Esophagus muscularis mucosa (tissue), 4 donors: ENCODE measurements at regions not wholly inside any gene's neighbourhood (a gene's known extent, or its start where the extent isn't known, plus 50 kb on each side); places are given as distances from the start of the nearest gene placed in this dataset.
"Not testable (repeated sequence)": the region's sequence is repeated elsewhere in the genome, so short reads cannot be mapped to it uniquely, and the experiment has no call there.

Experiments used
- DNase-seq: peaks from one replicate; pipeline ENCODE4 v3.0.0-alpha.2; 2017; ENCODE audit errors: extremely low spot score
- H3K27ac ChIP-seq, 4 donors: fragments of 200-600 bp; sonication (generic); replicated peaks in 1 of 4; 1 replicate in 3 of 4; 2 replicates in 1 of 4; pipeline ENCODE4 v1.5.1; 2016 to 2019; ENCODE audit warnings: mild to moderate bottlenecking in 1 of 4
- H3K27me3 ChIP-seq, 4 donors: fragments of 200-600 bp; sonication (generic); one replicate each; pipeline versions ENCODE4 v1.5.1 to v1.6.0; 2016 to 2019
- H3K36me3 ChIP-seq, 4 donors: fragments of 200-600 bp; sonication (generic); one replicate each; pipeline ENCODE4 v1.5.1; 2016 to 2019
- H3K4me1 ChIP-seq, 4 donors: fragments of 200-600 bp; sonication (generic); one replicate each; pipeline ENCODE4 v1.5.1; 2016 to 2019
- H3K4me3 ChIP-seq, 4 donors: fragments of 200-600 bp; sonication (generic); 1 replicate in 2 of 4; 2 replicates in 2 of 4; pipeline ENCODE4 v1.5.1; 2016 to 2019; ENCODE audit warnings: mild to moderate bottlenecking in 4 of 4, moderate library complexity in 1 of 4
- H3K9me3 ChIP-seq, 4 donors: fragments of 200-600 bp; sonication (generic); 1 replicate in 3 of 4; 2 replicates in 1 of 4; pipeline ENCODE4 v1.5.1; 2016 to 2019
- EP300 ChIP-seq: sonication (generic); formaldehyde crosslinking; IDR thresholded peaks from one replicate; pipeline ENCODE4 v1.6.1; 2017; ENCODE audit warnings: antibody characterized with exemption
- POLR2A ChIP-seq: fragments of 450-650 bp; IDR thresholded peaks from one replicate; pipeline ENCODE4 v1.6.1; 2017; ENCODE audit warnings: antibody characterized with exemption, moderate library complexity, mild to moderate bottlenecking, low read depth
- POLR2AphosphoS5 ChIP-seq, 2 donors: sonication (generic); formaldehyde crosslinking; IDR thresholded peaks; one replicate each; pipeline ENCODE4 v1.6.1; 2017; ENCODE audit warnings: antibody characterized with exemption in 2 of 2
- WGBS: methylation state at CpG from one replicate; pipeline ENCODE4 v1.1.5; 2018; 5-methylcytosine and 5-hydroxymethylcytosine counted together
- intact Hi-C: fragments of 100-400 bp; cut with DNase I; formaldehyde crosslinking; loops from one replicate; pipeline ENCODE4 v1.15.1; 2023
- TF ChIP-seq, protein P1 (sequence below), 3 experiments: fragments of 200-600 bp in 2 of 3; fragments of 450-650 bp in 1 of 3; sonication (generic) in 2 of 3; IDR thresholded peaks; one replicate each; pipeline ENCODE4 v1.5.1; 2017 to 2019; ENCODE audit warnings: antibody characterized with exemption in 3 of 3, mild to moderate bottlenecking in 2 of 3, moderate library complexity in 1 of 3

DNA sequence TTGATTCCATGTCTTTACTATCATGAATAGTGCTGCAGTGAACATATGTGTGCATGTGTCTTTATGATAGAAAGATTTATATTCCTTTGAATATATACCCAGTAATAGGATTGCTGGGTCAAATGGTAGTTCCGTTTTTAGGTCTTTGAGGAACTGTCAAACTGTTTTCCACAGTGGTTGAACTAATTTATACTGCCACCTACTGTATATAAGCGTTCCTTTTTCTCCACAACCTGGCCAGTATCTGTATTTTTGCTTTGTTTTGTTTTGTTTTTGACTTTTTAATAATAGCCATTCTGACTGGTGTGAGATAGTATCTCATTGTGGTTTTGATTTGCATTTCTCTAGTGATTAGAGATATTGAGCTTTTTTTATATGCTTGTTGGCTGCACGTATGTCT lies 641.6 kb downstream of the SUCLG1 start:
- intact Hi-C loops = no loop called here
- no peak overlapping the region for H3K27ac ChIP-seq
- H3K4me3 ChIP-seq = no peak overlapping the region
- TF ChIP-seq, protein P1, sequence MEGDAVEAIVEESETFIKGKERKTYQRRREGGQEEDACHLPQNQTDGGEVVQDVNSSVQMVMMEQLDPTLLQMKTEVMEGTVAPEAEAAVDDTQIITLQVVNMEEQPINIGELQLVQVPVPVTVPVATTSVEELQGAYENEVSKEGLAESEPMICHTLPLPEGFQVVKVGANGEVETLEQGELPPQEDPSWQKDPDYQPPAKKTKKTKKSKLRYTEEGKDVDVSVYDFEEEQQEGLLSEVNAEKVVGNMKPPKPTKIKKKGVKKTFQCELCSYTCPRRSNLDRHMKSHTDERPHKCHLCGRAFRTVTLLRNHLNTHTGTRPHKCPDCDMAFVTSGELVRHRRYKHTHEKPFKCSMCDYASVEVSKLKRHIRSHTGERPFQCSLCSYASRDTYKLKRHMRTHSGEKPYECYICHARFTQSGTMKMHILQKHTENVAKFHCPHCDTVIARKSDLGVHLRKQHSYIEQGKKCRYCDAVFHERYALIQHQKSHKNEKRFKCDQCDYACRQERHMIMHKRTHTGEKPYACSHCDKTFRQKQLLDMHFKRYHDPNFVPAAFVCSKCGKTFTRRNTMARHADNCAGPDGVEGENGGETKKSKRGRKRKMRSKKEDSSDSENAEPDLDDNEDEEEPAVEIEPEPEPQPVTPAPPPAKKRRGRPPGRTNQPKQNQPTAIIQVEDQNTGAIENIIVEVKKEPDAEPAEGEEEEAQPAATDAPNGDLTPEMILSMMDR (IDR thresholded peaks at IDR 0.05) = peak in 1 of 3 experiments; percentile 10
- TF ChIP-seq EP300 = no peak
- H3K9me3 ChIP-seq = no peaks in the 10 kb centered on the region
- no peaks in the 10 kb centered on the region for H3K27me3 ChIP-seq
- H3K36me3 ChIP-seq = no peaks in the 10 kb centered on the region
- DNase-seq = no peak
- 50% methylated on average over 3 of the region's 3 CpGs for WGBS
- no peaks in the 10 kb centered on the region for H3K4me1 ChIP-seq

DNA sequence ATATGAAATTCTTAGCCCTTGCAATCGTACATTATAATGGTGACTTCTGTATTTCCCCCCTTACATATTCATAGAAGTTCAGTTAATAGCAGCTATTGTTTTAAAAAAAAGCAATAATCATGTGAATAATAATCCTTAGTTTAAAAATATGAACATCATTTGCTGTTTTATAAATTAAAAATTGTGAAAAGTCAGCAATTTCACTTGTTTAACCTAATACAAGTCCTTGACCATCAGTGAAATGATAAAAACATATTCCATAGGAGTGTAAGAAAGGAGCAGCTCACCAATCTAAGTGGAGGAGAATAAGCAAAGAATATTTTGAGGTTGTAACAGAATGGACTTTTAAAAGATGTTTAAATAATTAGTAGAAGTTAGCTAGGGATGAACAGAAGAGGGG lies 650.2 kb downstream of the SUCLG1 start:
- 96% methylated on average over 1 of the region's 1 CpG for WGBS
- H3K27ac ChIP-seq = no peak overlapping the region
- no peak overlapping the region for H3K4me3 ChIP-seq
- no peaks in the 10 kb centered on the region for H3K9me3 ChIP-seq
- no peaks in the 10 kb centered on the region for H3K36me3 ChIP-seq
- no peak for TF ChIP-seq EP300
- TF ChIP-seq, protein P1 (IDR thresholded peaks at IDR 0.05) = no peak
- no peak for TF ChIP-seq POLR2AphosphoS5 (IDR thresholded peaks at IDR 0.05)
- no peak for TF ChIP-seq POLR2A
- H3K27me3 ChIP-seq = no peaks in the 10 kb centered on the region
- H3K4me1 ChIP-seq = no peaks in the 10 kb centered on the region
- intact Hi-C loops = no loop called here
- no peak for DNase-seq

DNA sequence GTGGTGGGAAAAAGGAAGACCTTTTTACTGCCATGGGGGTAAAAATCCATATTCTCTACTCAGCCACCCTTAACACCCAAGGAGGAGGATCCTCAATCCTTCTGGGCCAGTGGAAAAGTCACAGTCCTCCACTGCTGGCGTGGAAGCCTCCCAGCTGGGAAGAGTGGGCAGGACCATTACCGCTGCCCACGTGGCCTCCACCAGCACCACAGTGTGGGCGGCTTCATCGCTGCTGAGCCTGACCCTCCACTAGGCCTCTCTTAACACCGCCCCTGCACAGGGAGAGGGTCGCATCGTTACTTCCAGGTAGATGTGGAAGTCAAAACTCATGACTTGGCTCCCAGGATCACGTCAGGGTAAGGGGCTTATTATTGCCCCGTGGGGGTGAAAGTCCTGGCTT lies 656.5 kb downstream of the SUCLG1 start:
- Histone ChIP-seq H3K9me3 (no peaks in the 10 kb centered on the region), H3K4me3 (no peak overlapping the region), H3K36me3 (no peaks in the 10 kb centered on the region), H3K27me3 (no peaks in the 10 kb centered on the region), H3K27ac (no peak overlapping the region), H3K4me1 (no peaks in the 10 kb centered on the region)
- intact Hi-C loops = no loop called here
- TF ChIP-seq EP300 = no peak
- no peak for TF ChIP-seq POLR2AphosphoS5 (IDR thresholded peaks at IDR 0.05)
- TF ChIP-seq, protein P1 (IDR thresholded peaks at IDR 0.05) = no peak
- no peak for TF ChIP-seq POLR2A
- DNase-seq = no peak
- 96% methylated on average over 10 of the region's 10 CpGs for WGBS

DNA sequence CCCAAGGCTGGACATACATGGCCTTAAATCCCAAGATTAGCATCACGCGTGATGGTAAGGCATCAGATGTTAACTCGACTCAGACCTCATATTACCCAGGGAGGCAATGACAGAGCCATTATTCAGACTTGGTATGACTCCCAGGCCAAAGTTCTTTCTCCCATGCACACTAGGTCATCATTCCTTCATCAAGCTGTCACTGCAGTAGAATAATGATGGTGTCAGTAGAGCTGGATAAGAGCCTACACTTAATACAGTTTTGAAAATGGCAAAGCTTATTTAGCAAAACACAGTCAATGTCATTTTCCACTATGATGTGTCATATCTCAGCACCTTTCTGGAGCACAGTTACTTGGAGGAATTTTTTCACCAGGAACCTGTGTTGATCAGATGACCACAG lies 663.3 kb downstream of the SUCLG1 start:
- no peak overlapping the region for H3K27ac ChIP-seq
- H3K4me3 ChIP-seq = no peak overlapping the region
- TF ChIP-seq EP300 = no peak
- TF ChIP-seq POLR2A = no peak
- TF ChIP-seq POLR2AphosphoS5 (IDR thresholded peaks at IDR 0.05) = no peak
- TF ChIP-seq, protein P1 (IDR thresholded peaks at IDR 0.05) = no peak
- H3K36me3 ChIP-seq = no peaks in the 10 kb centered on the region
- H3K4me1 ChIP-seq = no peaks in the 10 kb centered on the region
- no peak for DNase-seq
- intact Hi-C loops = no loop called here
- H3K9me3 ChIP-seq = no peaks in the 10 kb centered on the region
- no peaks in the 10 kb centered on the region for H3K27me3 ChIP-seq
- WGBS = 56% methylated on average over 3 of the region's 3 CpGs

DNA sequence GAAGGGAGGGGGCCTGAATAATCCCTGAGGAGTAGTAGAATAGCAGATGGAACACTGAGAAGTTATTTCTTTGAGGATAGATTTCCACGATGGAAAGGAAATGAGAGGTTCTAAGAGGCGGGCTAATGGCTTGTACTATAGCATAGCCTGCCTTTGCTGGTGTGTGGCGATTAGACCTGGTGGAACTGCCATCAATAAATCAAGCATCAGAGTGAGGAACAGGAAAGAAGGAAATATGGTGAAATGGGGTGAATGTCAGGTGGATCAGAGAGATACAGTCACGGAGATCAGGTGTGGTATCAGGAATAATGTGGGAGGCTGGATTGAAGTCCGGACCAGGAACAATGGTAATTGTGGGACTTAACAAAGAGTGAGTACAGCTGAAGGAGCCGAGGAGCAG lies 668.6 kb downstream of the SUCLG1 start:
- intact Hi-C loops, H3K27ac ChIP-seq, H3K27me3 ChIP-seq, H3K36me3 ChIP-seq, DNase-seq, H3K4me3 ChIP-seq, H3K9me3 ChIP-seq, H3K4me1 ChIP-seq: not testable (repeated sequence)
- 92% methylated on average over 6 of the region's 6 CpGs for WGBS

DNA sequence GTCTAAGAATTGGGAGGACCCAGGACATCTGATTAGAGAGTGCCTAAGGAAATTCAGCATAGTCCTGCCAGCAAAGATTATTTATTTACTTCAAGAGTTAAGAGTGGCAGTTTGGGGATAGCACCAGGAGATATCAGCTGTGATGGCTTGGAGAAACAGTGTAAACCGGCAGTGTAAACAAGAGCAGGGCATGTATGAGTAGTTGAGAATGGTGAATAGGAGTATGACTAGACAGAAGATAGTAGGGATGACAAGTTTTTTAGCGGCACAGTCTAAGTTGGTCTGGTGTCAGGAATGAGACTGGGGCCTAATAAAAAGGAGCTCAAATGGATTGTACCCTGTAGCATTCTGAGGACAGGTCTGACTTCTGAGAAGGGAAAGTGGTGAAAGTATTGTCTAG lies 669.4 kb downstream of the SUCLG1 start:
- intact Hi-C loops = not testable (repeated sequence)
- WGBS = 72% methylated on average over 2 of the region's 2 CpGs

DNA sequence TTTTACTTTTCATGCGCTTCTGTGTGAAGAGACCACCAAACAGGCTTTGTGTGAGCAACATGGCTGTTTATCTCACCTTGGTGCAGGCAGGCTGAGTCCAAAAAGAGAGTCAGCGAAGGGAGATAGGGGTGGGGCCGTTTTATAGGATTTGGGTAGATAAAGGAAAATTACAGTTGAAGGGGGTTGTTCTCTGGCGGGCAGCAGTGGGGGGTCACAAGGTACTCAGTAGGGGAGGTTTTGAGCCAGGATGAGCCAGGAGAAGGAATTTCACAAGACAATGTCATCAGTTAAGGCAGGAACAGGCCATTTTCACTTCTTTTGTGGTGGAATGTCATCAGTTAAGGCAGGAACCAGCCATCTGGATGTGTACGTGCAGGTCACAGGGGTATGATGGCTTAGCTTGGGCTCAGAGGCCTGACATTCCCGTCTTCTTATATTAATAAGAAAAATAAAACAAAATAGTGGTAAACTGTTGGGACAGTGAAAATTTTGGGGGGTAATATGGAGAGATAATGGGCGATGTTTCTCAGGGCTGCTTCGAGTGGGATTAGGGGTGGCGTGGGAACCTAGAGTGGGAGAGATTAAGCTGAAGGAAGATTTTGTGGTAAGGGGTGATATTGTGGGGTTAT lies 670.0 kb downstream of the SUCLG1 start:
- H3K36me3 ChIP-seq, DNase-seq, H3K27ac ChIP-seq, H3K9me3 ChIP-seq, H3K27me3 ChIP-seq, intact Hi-C loops, H3K4me3 ChIP-seq, H3K4me1 ChIP-seq: not testable (repeated sequence)
- 83% methylated on average over 9 of the region's 9 CpGs for WGBS

More for the DNA sequence above, 669.4 kb downstream of the SUCLG1 start:
- not testable (repeated sequence) for H3K27ac ChIP-seq, H3K36me3 ChIP-seq, H3K4me3 ChIP-seq, H3K9me3 ChIP-seq, DNase-seq, H3K27me3 ChIP-seq, H3K4me1 ChIP-seq
